Mesendoderm (in vitro differentiated cells): ENCODE measurements at regions not wholly inside any gene's neighbourhood (a gene's known extent, or its start where the extent isn't known, plus 50 kb on each side); places are given as distances from the start of the nearest gene placed in this dataset.

ENCODE experiments used
- DNase-seq: peaks from one replicate; pipeline ENCODE4 v3.0.0; 2013
- H2AK5ac ChIP-seq: 2 replicates; pipeline ENCODE4 v1.6.1; 2013; ENCODE audit warnings: low read length, inconsistent platforms
- H2BK120ac ChIP-seq: 2 replicates; pipeline ENCODE4 v1.6.1; 2013; ENCODE audit warnings: low read depth, mild to moderate bottlenecking, low read length, moderate library complexity, mixed read lengths
- H2BK15ac ChIP-seq: replicated peaks from 2 replicates; pipeline ENCODE4 v1.6.1; 2013; ENCODE audit warnings: low read depth, mild to moderate bottlenecking, moderate library complexity
- H2BK5ac ChIP-seq: 2 replicates; pipeline ENCODE4 v1.6.1; 2013; ENCODE audit warnings: low read length, inconsistent platforms
- H3K18ac ChIP-seq: 2 replicates; pipeline ENCODE4 v1.6.1; 2013; ENCODE audit warnings: mild to moderate bottlenecking, low read length, mixed read lengths
- H3K23ac ChIP-seq: one replicate; pipeline ENCODE4 v1.6.1; 2013; ENCODE audit warnings: low read length
- H3K27ac ChIP-seq: 2 replicates; pipeline ENCODE4 v1.5.1; 2013; ENCODE audit warnings: low read depth, mild to moderate bottlenecking, inconsistent platforms, low read length, moderate library complexity
- H3K27me3 ChIP-seq: 2 replicates; pipeline ENCODE4 v1.6.1; 2013; ENCODE audit warnings: low read length, control low read depth, mild to moderate bottlenecking, inconsistent platforms; ENCODE audit not compliant: insufficient read depth, poor library complexity
- H3K36me3 ChIP-seq: 2 replicates; pipeline ENCODE4 v1.6.1; 2013; ENCODE audit warnings: low read length, inconsistent platforms; ENCODE audit not compliant: control insufficient read depth, insufficient read depth
- H3K4ac ChIP-seq: one replicate; pipeline ENCODE4 v1.6.1; 2013; ENCODE audit warnings: low read depth, mild to moderate bottlenecking, low read length, moderate library complexity
- H3K4me1 ChIP-seq: 2 replicates; pipeline ENCODE4 v1.6.1; 2013; ENCODE audit warnings: low read depth, low read length, inconsistent platforms; ENCODE audit not compliant: control insufficient read depth
- H3K4me2 ChIP-seq: 2 replicates; pipeline ENCODE4 v1.6.1; 2013; ENCODE audit warnings: low read length
- H3K4me3 ChIP-seq: 2 replicates; pipeline ENCODE4 v1.5.1; 2013; ENCODE audit warnings: mild to moderate bottlenecking, low read length
- H3K56ac ChIP-seq: one replicate; pipeline ENCODE4 v1.6.1; 2013; ENCODE audit warnings: low read length
- H3K79me1 ChIP-seq: 2 replicates; pipeline ENCODE4 v1.6.1; 2013; ENCODE audit warnings: low read length, inconsistent platforms
- H3K79me2 ChIP-seq: 2 replicates; pipeline ENCODE4 v1.6.1; 2013; ENCODE audit warnings: mild to moderate bottlenecking, low read length; ENCODE audit not compliant: control insufficient read depth, insufficient read depth
- H3K9ac ChIP-seq: 2 replicates; pipeline ENCODE4 v1.6.1; 2013; ENCODE audit warnings: low read length, inconsistent platforms
- H4K5ac ChIP-seq: one replicate; pipeline ENCODE4 v1.6.1; 2013; ENCODE audit warnings: low read length
- H4K8ac ChIP-seq: one replicate; pipeline ENCODE4 v1.6.1; 2013; ENCODE audit warnings: low read depth, mild to moderate bottlenecking, control low read depth, low read length, moderate library complexity
- WGBS: extraction: QIAGEN DNeasy Blood & Tissue Kit; methylation state at CpG from one replicate; pipeline ENCODE4 v1.1.7; 2013; ENCODE audit warnings: low lambda C conversion rate, missing lambda C conversion rate; ENCODE audit not compliant: insufficient coverage; ENCODE audit errors: extremely low coverage; 5-methylcytosine and 5-hydroxymethylcytosine counted together

- Histone ChIP-seq H3K79me1 (no peaks in the 10 kb centered on the region), H4K5ac (no peak overlapping the region)
Observed at GRCh38 chr4:110924761-110925160, 301.9 kb upstream of the PITX2 start.

GRCh38 chr4:110926841-110927400, 304.0 kb upstream of the PITX2 start:
- DNase-seq = no peak
- Histone ChIP-seq H3K18ac (no peak overlapping the region), H3K79me2 (no peaks in the 10 kb centered on the region), H2BK120ac (no peak overlapping the region), H3K9ac (no peak overlapping the region), H3K4ac (no peak overlapping the region), H4K8ac (no peak overlapping the region), H3K23ac (no peak overlapping the region), H2AK5ac (no peak overlapping the region), H3K27me3 (no peaks in the 10 kb centered on the region), H3K4me1 (peaks cover 8% of the 10 kb centered on the region), H3K27ac (no peak overlapping the region), H3K56ac (no peak overlapping the region), H2BK5ac (no peak overlapping the region), H3K79me1 (no peaks in the 10 kb centered on the region), H3K36me3 (no peaks in the 10 kb centered on the region), H3K4me2 (no peak overlapping the region), H2BK15ac (no peak overlapping the region), H4K5ac (no peak overlapping the region), H3K4me3 (no peak overlapping the region)
- no CpG with 5 or more reads among the region's 3 CpGs for WGBS

More at GRCh38 chr4:110924761-110925160, 301.9 kb upstream of the PITX2 start:
- Histone ChIP-seq H3K56ac (no peak overlapping the region), H3K23ac (no peak overlapping the region), H3K36me3 (no peaks in the 10 kb centered on the region), H3K18ac (no peak overlapping the region), H2AK5ac (no peak overlapping the region), H3K9ac (no peak overlapping the region), H3K4me1 (peaks cover 3% of the 10 kb centered on the region), H3K27ac (no peak overlapping the region), H3K4me2 (no peak overlapping the region), H4K8ac (no peak overlapping the region), H3K4ac (no peak overlapping the region), H2BK120ac (no peak overlapping the region), H3K27me3 (no peaks in the 10 kb centered on the region), H2BK15ac (no peak overlapping the region), H3K4me3 (no peak overlapping the region), H3K79me2 (no peaks in the 10 kb centered on the region), H2BK5ac (no peak overlapping the region)
- WGBS = no CpG with 5 or more reads among the region's 2 CpGs
- DNase-seq = no peak

GRCh38 chr4:110933341-110933740, 310.5 kb upstream of the PITX2 start:
- no peaks in the 10 kb centered on the region for H3K36me3 ChIP-seq
- WGBS = no CpG with 5 or more reads among the region's 3 CpGs
- H3K18ac ChIP-seq = peak overlapping the region; percentile 39
- no peak overlapping the region for H3K23ac ChIP-seq
- H3K79me1 ChIP-seq = no peaks in the 10 kb centered on the region
- H3K9ac ChIP-seq = no peak overlapping the region
- H3K4ac ChIP-seq = no peak overlapping the region
- H2AK5ac ChIP-seq = no peak overlapping the region
- H2BK15ac ChIP-seq = no peak overlapping the region
- no peak overlapping the region for H3K4me3 ChIP-seq
- H4K8ac ChIP-seq = no peak overlapping the region
- no peak overlapping the region for H2BK5ac ChIP-seq
- no peak overlapping the region for H3K4me2 ChIP-seq
- H3K4me1 ChIP-seq = peaks cover 11% of the 10 kb centered on the region
- no peak overlapping the region for H3K56ac ChIP-seq
- H3K79me2 ChIP-seq = no peaks in the 10 kb centered on the region
- no peak for DNase-seq
- no peak overlapping the region for H2BK120ac ChIP-seq
- H3K27me3 ChIP-seq = no peaks in the 10 kb centered on the region
- H4K5ac ChIP-seq = no peak overlapping the region
- no peak overlapping the region for H3K27ac ChIP-seq

DNA sequence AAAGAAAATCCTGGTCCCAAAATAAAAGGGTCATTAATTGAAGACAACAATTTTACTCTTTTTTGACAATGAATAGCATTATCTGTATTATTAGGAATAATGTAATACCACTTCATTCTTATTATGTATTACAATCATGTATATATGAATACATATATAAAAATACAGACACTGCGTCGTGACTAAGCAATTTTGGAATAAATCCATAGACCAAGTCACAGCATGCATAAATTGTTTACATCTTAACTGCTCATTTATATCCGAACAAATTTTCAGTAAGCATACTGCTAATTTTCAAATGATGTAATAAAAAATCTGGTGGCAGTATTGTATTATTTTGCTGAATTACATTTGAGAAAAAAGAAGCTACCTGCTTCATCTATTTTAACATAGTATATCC, 321.6 kb upstream of the PITX2 start:
- H4K8ac ChIP-seq = no peak overlapping the region
- H2BK5ac ChIP-seq = no peak overlapping the region
- H3K4me1 ChIP-seq = no peaks in the 10 kb centered on the region
- no peaks in the 10 kb centered on the region for H3K27me3 ChIP-seq
- H3K79me2 ChIP-seq = no peaks in the 10 kb centered on the region
- H3K4me3 ChIP-seq = no peak overlapping the region
- DNase-seq = no peak
- H3K23ac ChIP-seq = no peak overlapping the region
- WGBS = no CpG with 5 or more reads among the region's 3 CpGs
- H2BK120ac ChIP-seq = no peak overlapping the region
- no peak overlapping the region for H3K27ac ChIP-seq
- no peak overlapping the region for H3K56ac ChIP-seq
- H3K79me1 ChIP-seq = no peaks in the 10 kb centered on the region
- H3K4me2 ChIP-seq = no peak overlapping the region
- no peak overlapping the region for H2BK15ac ChIP-seq
- no peak overlapping the region for H4K5ac ChIP-seq
- no peak overlapping the region for H3K4ac ChIP-seq
- H2AK5ac ChIP-seq = no peak overlapping the region
- no peaks in the 10 kb centered on the region for H3K36me3 ChIP-seq
- no peak overlapping the region for H3K18ac ChIP-seq
- no peak overlapping the region for H3K9ac ChIP-seq

DNA sequence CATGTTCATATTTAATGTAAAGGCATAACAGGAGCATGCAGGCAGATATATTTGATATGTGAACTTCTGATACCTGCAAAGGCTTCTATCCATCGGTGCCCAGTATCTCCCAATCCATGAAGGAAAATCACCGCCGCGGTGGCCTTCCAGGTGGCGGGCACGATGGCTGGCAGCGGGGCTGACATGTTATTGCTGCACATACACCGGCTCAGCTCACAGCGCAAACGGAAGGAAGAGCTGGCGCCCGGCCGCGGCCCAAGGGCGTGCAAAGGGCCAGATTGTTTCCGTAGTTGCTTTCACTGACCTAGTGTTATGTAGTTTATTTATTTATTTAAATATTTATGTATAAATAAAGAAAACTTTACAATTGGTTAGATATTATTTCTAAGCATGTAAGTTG, 322.7 kb upstream of the PITX2 start:
- Histone ChIP-seq H3K9ac (no peak overlapping the region), H3K4me1 (no peaks in the 10 kb centered on the region)

GRCh38 chr4:110949542-110949941, 326.7 kb upstream of the PITX2 start:
- H3K36me3 ChIP-seq = no peaks in the 10 kb centered on the region
- H3K27ac ChIP-seq = no peak overlapping the region
- no peak overlapping the region for H4K5ac ChIP-seq
- no peaks in the 10 kb centered on the region for H3K4me1 ChIP-seq
- no peaks in the 10 kb centered on the region for H3K27me3 ChIP-seq
- H3K79me2 ChIP-seq = no peaks in the 10 kb centered on the region
- no peak overlapping the region for H2BK15ac ChIP-seq
- no peak overlapping the region for H3K4me3 ChIP-seq
- H4K8ac ChIP-seq = no peak overlapping the region
- no peak overlapping the region for H2BK5ac ChIP-seq
- no peak overlapping the region for H3K23ac ChIP-seq
- H3K9ac ChIP-seq = no peak overlapping the region
- no peak overlapping the region for H3K56ac ChIP-seq
- WGBS = no CpG with 5 or more reads among the region's 3 CpGs
- H2AK5ac ChIP-seq = no peak overlapping the region
- no peak for DNase-seq
- no peak overlapping the region for H3K4me2 ChIP-seq
- H3K18ac ChIP-seq = no peak overlapping the region
- H2BK120ac ChIP-seq = no peak overlapping the region
- H3K79me1 ChIP-seq = no peaks in the 10 kb centered on the region
- H3K4ac ChIP-seq = no peak overlapping the region

More for the DNA sequence above, 322.7 kb upstream of the PITX2 start:
- Histone ChIP-seq H3K23ac (no peak overlapping the region), H3K4me3 (no peak overlapping the region), H3K36me3 (no peaks in the 10 kb centered on the region), H2BK5ac (no peak overlapping the region), H3K4ac (no peak overlapping the region), H4K8ac (no peak overlapping the region), H3K56ac (no peak overlapping the region), H3K4me2 (no peak overlapping the region), H3K27me3 (no peaks in the 10 kb centered on the region), H3K79me2 (no peaks in the 10 kb centered on the region), H2BK120ac (no peak overlapping the region), H2BK15ac (no peak overlapping the region), H2AK5ac (no peak overlapping the region), H4K5ac (no peak overlapping the region), H3K27ac (no peak overlapping the region), H3K79me1 (no peaks in the 10 kb centered on the region), H3K18ac (no peak overlapping the region)
- WGBS = no CpG with 5 or more reads among the region's 16 CpGs
- no peak for DNase-seq
